T-cell (primary cell): ENCODE measurements at regions not wholly inside any gene's neighbourhood (a gene's known extent, or its start where the extent isn't known, plus 50 kb on each side); places are given as distances from the start of the nearest gene placed in this dataset.

Experiments used
- ATAC-seq, 4 experiments: fragments of 200-7000 bp in 3 of 4; fragments of 150-1000 bp in 1 of 4; cut with Tn5 transposase; replicated peaks in 1 of 4; 1 replicate in 3 of 4; 2 replicates in 1 of 4; pipeline ENCODE4 v1.10.0; 2021; ENCODE audit warnings: moderate library complexity in 3 of 4, mild to moderate bottlenecking in 2 of 4, moderate number of reproducible peaks in 1 of 4
- CTCF ChIA-PET, 2 donors: fragments of 300-600 bp; sonication (Branson Sonifier 250); formaldehyde crosslinking; loops; one replicate each; lab custom pipeline; 2022; ENCODE audit warnings: antibody characterized with exemption in 2 of 2; lab: Charles Lee
- POLR2A ChIA-PET, 2 donors: fragments of 300-600 bp; sonication (Branson Sonifier 250); formaldehyde crosslinking; loops; one replicate each; lab custom pipeline; 2022; ENCODE audit warnings: antibody characterized with exemption in 2 of 2; lab: Charles Lee
- DNase-seq, 35 experiments: peaks; one replicate each; pipeline versions ENCODE4 v3.0.0 to v3.0.0-alpha.2; 2013 to 2023
- H3K27ac ChIP-seq: one replicate; pipeline ENCODE4 v1.5.1; 2013; ENCODE audit warnings: low read length
- H3K27me3 ChIP-seq, 2 experiments: replicated peaks in 1 of 2; 1 replicate in 1 of 2; 2 replicates in 1 of 2; pipeline versions ENCODE4 v1.6.1 to v1.7.0; 2013; ENCODE audit warnings: low read length in 1 of 2, mixed read lengths in 1 of 2; ENCODE audit not compliant: control insufficient read depth in 2 of 2, insufficient read depth in 2 of 2; ENCODE audit errors: extremely low read depth in 1 of 2
- H3K36me3 ChIP-seq, 2 donors: 1 replicate in 1 of 2; 2 replicates in 1 of 2; pipeline versions ENCODE4 v1.6.1 to v1.7.0; 2013; ENCODE audit warnings: low read length in 1 of 2; ENCODE audit not compliant: control insufficient read depth in 2 of 2, insufficient read depth in 1 of 2; ENCODE audit errors: extremely low read depth in 1 of 2
- H3K4me1 ChIP-seq, 2 experiments: 1 replicate in 1 of 2; 2 replicates in 1 of 2; pipeline versions ENCODE4 v1.6.1 to v1.7.0; 2013; ENCODE audit warnings: low read length in 2 of 2, mixed read lengths in 1 of 2; ENCODE audit not compliant: insufficient read depth in 2 of 2, control insufficient read depth in 1 of 2; ENCODE audit errors: extremely low read depth in 1 of 2
- H3K4me3 ChIP-seq, 2 donors: 1 replicate in 1 of 2; 2 replicates in 1 of 2; pipeline versions ENCODE4 v1.5.1 to v1.7.0; 2013; ENCODE audit warnings: mild to moderate bottlenecking in 2 of 2, low read length in 1 of 2, moderate library complexity in 1 of 2; ENCODE audit not compliant: control insufficient read depth in 1 of 2; ENCODE audit errors: extremely low read depth in 1 of 2
- H3K9me3 ChIP-seq: 2 replicates; pipeline ENCODE4 v1.7.0; 2013
- H3K27ac Mint-ChIP-seq, 2 donors: one replicate each; pipeline ENCODE4 v1.8.0; 2020 to 2021; ENCODE audit warnings: mild to moderate bottlenecking in 2 of 2, mixed read lengths in 2 of 2
- H3K27me3 Mint-ChIP-seq, 2 donors: one replicate each; pipeline ENCODE4 v1.8.0; 2021 to 2022; ENCODE audit warnings: mixed read lengths in 2 of 2
- H3K36me3 Mint-ChIP-seq: one replicate; pipeline ENCODE4 v1.8.0; 2021; ENCODE audit warnings: mixed read lengths
- H3K4me1 Mint-ChIP-seq, 3 donors: one replicate each; pipeline ENCODE4 v1.8.0; 2020 to 2022; ENCODE audit warnings: mixed read lengths in 3 of 3, mild to moderate bottlenecking in 1 of 3
- H3K4me3 Mint-ChIP-seq, 3 donors: one replicate each; pipeline ENCODE4 v1.8.0; 2020 to 2022; ENCODE audit warnings: mild to moderate bottlenecking in 3 of 3, mixed read lengths in 3 of 3, moderate library complexity in 3 of 3
- H3K9me3 Mint-ChIP-seq, 3 donors: one replicate each; pipeline ENCODE4 v1.8.0; 2020 to 2022; ENCODE audit warnings: mixed read lengths in 3 of 3
- WGBS: methylation state at CpG from one replicate; pipeline ENCODE4 v1.1.5; 2013; ENCODE audit warnings: missing lambda C conversion rate; ENCODE audit not compliant: insufficient coverage; 5-methylcytosine and 5-hydroxymethylcytosine counted together

GRCh38 chr1:228906223-228906860 is 171.1 kb downstream of the RHOU start:
- no peaks in the 10 kb centered on the region for H3K27me3 Mint-ChIP-seq
- H3K36me3 Mint-ChIP-seq = no peaks in the 10 kb centered on the region
- H3K4me1 Mint-ChIP-seq = no peaks in the 10 kb centered on the region
- ATAC-seq = no peak
- Histone ChIP-seq H3K27ac (no peak overlapping the region), H3K4me3 (no peak overlapping the region), H3K27me3 (no peaks in the 10 kb centered on the region), H3K36me3 (no peaks in the 10 kb centered on the region), H3K4me1 (no peaks in the 10 kb centered on the region), H3K9me3 (no peaks in the 10 kb centered on the region)
- no peak overlapping the region for H3K4me3 Mint-ChIP-seq
- 88% methylated on average over 9 of the region's 10 CpGs for WGBS
- CTCF ChIA-PET = no interaction called here
- POLR2A ChIA-PET = no interaction called here
- H3K9me3 Mint-ChIP-seq = peaks cover 0 to 4% (median 2%) of the 10 kb centered on the region in 3 donors
- H3K27ac Mint-ChIP-seq = no peak overlapping the region
- DNase-seq = no peak

GRCh38 chr1:228911225-228912210 is 176.2 kb downstream of the RHOU start:
- no peak for ATAC-seq
- 83% methylated on average over 4 of the region's 14 CpGs for WGBS
- no peaks in the 10 kb centered on the region for H3K9me3 ChIP-seq
- Mint-ChIP-seq H3K27me3 (no peaks in the 10 kb centered on the region), H3K4me1 (no peaks in the 10 kb centered on the region), H3K27ac (no peak overlapping the region), H3K4me3 (no peak overlapping the region), H3K9me3 (peaks cover 0 to 4% (median 2%) of the 10 kb centered on the region in 3 donors), H3K36me3 (no peaks in the 10 kb centered on the region)
- no peaks in the 10 kb centered on the region for H3K27me3 ChIP-seq
- CTCF ChIA-PET = no interaction called here
- no peak overlapping the region for H3K4me3 ChIP-seq
- POLR2A ChIA-PET = no interaction called here
- H3K36me3 ChIP-seq = no peaks in the 10 kb centered on the region
- H3K27ac ChIP-seq = no peak overlapping the region
- no peak for DNase-seq
- H3K4me1 ChIP-seq = no peaks in the 10 kb centered on the region

GRCh38 chr1:228913626-228914414 is 178.5 kb downstream of the RHOU start:
- Histone ChIP-seq H3K27me3 (no peaks in the 10 kb centered on the region), H3K9me3 (no peaks in the 10 kb centered on the region), H3K27ac (no peak overlapping the region), H3K4me1 (no peaks in the 10 kb centered on the region), H3K4me3 (no peak overlapping the region), H3K36me3 (no peaks in the 10 kb centered on the region)
- Mint-ChIP-seq H3K27me3 (no peaks in the 10 kb centered on the region), H3K4me3 (no peak overlapping the region), H3K36me3 (no peaks in the 10 kb centered on the region), H3K9me3 (no peaks in the 10 kb centered on the region), H3K27ac (no peak overlapping the region), H3K4me1 (no peaks in the 10 kb centered on the region)
- ChIA-PET CTCF (no interaction called here), POLR2A (interaction anchor here in 1 of 2 donors (0.5 kb wide), 1 partner anchor 8 kb away, joined by 16 read pairs; no protein-coding TSS in a partner anchor)
- ATAC-seq = no peak
- DNase-seq = no peak
- no CpG with 5 or more reads among the region's 8 CpGs for WGBS

- H3K4me1 Mint-ChIP-seq = no peaks in the 10 kb centered on the region
- ChIA-PET POLR2A (no interaction called here), CTCF (interaction anchor here (0.6 kb wide), 2 partner anchors 237 to 567 kb away, joined by 3 to 4 read pairs; no protein-coding TSS in a partner anchor)
- no peak overlapping the region for H3K4me3 Mint-ChIP-seq
- H3K36me3 Mint-ChIP-seq = no peaks in the 10 kb centered on the region
- H3K27me3 Mint-ChIP-seq = no peaks in the 10 kb centered on the region
- no peak overlapping the region for H3K27ac Mint-ChIP-seq
- Histone ChIP-seq H3K36me3 (no peaks in the 10 kb centered on the region), H3K4me3 (no peak overlapping the region), H3K4me1 (no peaks in the 10 kb centered on the region), H3K27ac (no peak overlapping the region), H3K9me3 (no peaks in the 10 kb centered on the region), H3K27me3 (no peaks in the 10 kb centered on the region)
- DNase-seq = no peak
- WGBS = no CpG with 5 or more reads among the region's 1 CpG
- no peaks in the 10 kb centered on the region for H3K9me3 Mint-ChIP-seq
- ATAC-seq = no peak
Measured at GRCh38 chr1:228914700-228915099, 179.4 kb downstream of the RHOU start.

GRCh38 chr1:228917342-228917741 is 182.1 kb downstream of the RHOU start:
- WGBS = 97% methylated on average over 9 of the region's 9 CpGs
- Histone ChIP-seq H3K4me3 (no peak overlapping the region), H3K4me1 (peaks cover 0 to 8% of the 10 kb centered on the region in 2 experiments), H3K36me3 (no peaks in the 10 kb centered on the region), H3K27me3 (no peaks in the 10 kb centered on the region), H3K9me3 (no peaks in the 10 kb centered on the region), H3K27ac (no peak overlapping the region)
- Mint-ChIP-seq H3K4me1 (peaks cover 4 to 7% (median 5%) of the 10 kb centered on the region in 3 donors), H3K27ac (no peak overlapping the region), H3K4me3 (no peak overlapping the region), H3K27me3 (no peaks in the 10 kb centered on the region), H3K9me3 (no peaks in the 10 kb centered on the region), H3K36me3 (no peaks in the 10 kb centered on the region)
- DNase-seq (no peak), ATAC-seq (no peak)
- POLR2A ChIA-PET = no interaction called here
- CTCF ChIA-PET = no interaction called here

- Mint-ChIP-seq H3K4me3 (no peak overlapping the region), H3K36me3 (no peaks in the 10 kb centered on the region), H3K4me1 (peaks cover 4 to 7% (median 5%) of the 10 kb centered on the region in 3 donors), H3K9me3 (no peaks in the 10 kb centered on the region), H3K27ac (no peak overlapping the region), H3K27me3 (no peaks in the 10 kb centered on the region)
- ATAC-seq (no peak), DNase-seq (no peak)
- POLR2A ChIA-PET = no interaction called here
- Histone ChIP-seq H3K27ac (no peak overlapping the region), H3K27me3 (no peaks in the 10 kb centered on the region), H3K4me1 (peaks cover 0 to 8% of the 10 kb centered on the region in 2 experiments), H3K9me3 (no peaks in the 10 kb centered on the region), H3K4me3 (no peak overlapping the region), H3K36me3 (no peaks in the 10 kb centered on the region)
- WGBS = no CpG with 5 or more reads among the region's 2 CpGs
- CTCF ChIA-PET = no interaction called here
Measured at GRCh38 chr1:228917755-228918154, 182.5 kb downstream of the RHOU start.
